ENCODE measurements at regions not wholly inside any gene's neighbourhood (a gene's known extent, or its start where the extent isn't known, plus 50 kb on each side); places are given as distances from the start of the nearest gene placed in this dataset.

- no peak for TF ChIP-seq POLR2A (IDR thresholded peaks at IDR 0.05; ENCODE audit: low read depth, low read length)
- no peak for DNase-seq (ENCODE audit: insufficient read length, low spot score)
- no peak for FAIRE-seq
Observed at GRCh38 chr11:114915871-114916805, 237.8 kb downstream of the NXPE2 start.

GRCh38 chr11:114918286-114918685 is 240.0 kb downstream of the NXPE2 start:
- no peak for FAIRE-seq
- no peak for TF ChIP-seq POLR2A (IDR thresholded peaks at IDR 0.05; ENCODE audit: low read depth, low read length)
- no peak for DNase-seq (ENCODE audit: insufficient read length, low spot score)

- DNase-seq (ENCODE audit: insufficient read length, low spot score) (no peak), FAIRE-seq (no peak)
- TF ChIP-seq POLR2A (IDR thresholded peaks at IDR 0.05; ENCODE audit: low read depth, low read length): no peak
Observed at GRCh38 chr11:114921697-114922096, 243.4 kb downstream of the NXPE2 start.

GRCh38 chr11:114924042-114924441 is 245.7 kb downstream of the NXPE2 start:
- DNase-seq (ENCODE audit: insufficient read length, low spot score) (no peak), FAIRE-seq (no peak)
- no peak for TF ChIP-seq POLR2A (IDR thresholded peaks at IDR 0.05; ENCODE audit: low read depth, low read length)

GRCh38 chr11:114925591-114925990 is 247.3 kb downstream of the NXPE2 start:
- no peak for FAIRE-seq
- no peak for DNase-seq (ENCODE audit: insufficient read length, low spot score)
- TF ChIP-seq POLR2A (IDR thresholded peaks at IDR 0.05; ENCODE audit: low read depth, low read length): no peak

GRCh38 chr11:114928260-114928870 is 250.0 kb downstream of the NXPE2 start:
- TF ChIP-seq POLR2A (IDR thresholded peaks at IDR 0.05; ENCODE audit: low read depth, low read length): no peak
- DNase-seq (ENCODE audit: insufficient read length, low spot score) (no peak), FAIRE-seq (no peak)

GRCh38 chr11:114929351-114930000 is 251.1 kb downstream of the NXPE2 start:
- FAIRE-seq (no peak), DNase-seq (ENCODE audit: insufficient read length, low spot score) (no peak)
- TF ChIP-seq POLR2A (IDR thresholded peaks at IDR 0.05; ENCODE audit: low read depth, low read length): no peak

- TF ChIP-seq POLR2A (IDR thresholded peaks at IDR 0.05; ENCODE audit: low read depth, low read length): no peak
- FAIRE-seq: no peak
Observed at GRCh38 chr11:114938799-114939198, 260.5 kb downstream of the NXPE2 start.

GRCh38 chr11:114942207-114942606 is 263.9 kb downstream of the NXPE2 start:
- no peak for DNase-seq (ENCODE audit: insufficient read length, low spot score)
- no peak for TF ChIP-seq POLR2A (IDR thresholded peaks at IDR 0.05; ENCODE audit: low read depth, low read length)
- no peak for FAIRE-seq

More at GRCh38 chr11:114938799-114939198, 260.5 kb downstream of the NXPE2 start:
- no peak for DNase-seq (ENCODE audit: insufficient read length, low spot score)

- no peak for DNase-seq (ENCODE audit: insufficient read length, low spot score)
- TF ChIP-seq POLR2A (IDR thresholded peaks at IDR 0.05; ENCODE audit: low read depth, low read length): no peak
- FAIRE-seq: no peak
Observed at GRCh38 chr11:114949614-114950351, 271.5 kb downstream of the NXPE2 start.

GRCh38 chr11:114953039-114953438 is 274.7 kb downstream of the NXPE2 start:
- TF ChIP-seq POLR2A (IDR thresholded peaks at IDR 0.05; ENCODE audit: low read depth, low read length): no peak
- DNase-seq (ENCODE audit: insufficient read length, low spot score) (no peak), FAIRE-seq (no peak)

GRCh38 chr11:114955923-114956322 is 277.6 kb downstream of the NXPE2 start:
- DNase-seq (ENCODE audit: insufficient read length, low spot score) (no peak), FAIRE-seq (no peak)
- no peak for TF ChIP-seq POLR2A (IDR thresholded peaks at IDR 0.05; ENCODE audit: low read depth, low read length)

- FAIRE-seq (no peak), DNase-seq (ENCODE audit: insufficient read length, low spot score) (no peak)
- TF ChIP-seq POLR2A (IDR thresholded peaks at IDR 0.05; ENCODE audit: low read depth, low read length): no peak
Observed at GRCh38 chr11:114956566-114956965, 278.2 kb downstream of the NXPE2 start.

Measured in H54 (cell line).